Lower leg skin (tissue), 4 donors: ENCODE measurements at regions not wholly inside any gene's neighbourhood (a gene's known extent, or its start where the extent isn't known, plus 50 kb on each side); places are given as distances from the start of the nearest gene placed in this dataset.
"Not testable (repeated sequence)": the region's sequence is repeated elsewhere in the genome, so short reads cannot be mapped to it uniquely, and the experiment has no call there.

Experiments used
- DNase-seq, 2 donors: peaks; one replicate each; pipeline ENCODE4 v3.0.0-alpha.2; 2019; ENCODE audit warnings: low spot score in 2 of 2
- H3K4me3 ChIP-seq: fragments of 200-600 bp; sonication (generic); 2 replicates; pipeline ENCODE4 v1.5.1; 2017; ENCODE audit warnings: mild to moderate bottlenecking, low read depth; ENCODE audit not compliant: poor library complexity, severe bottlenecking
- POLR2A ChIP-seq, 2 donors: fragments of 450-650 bp; IDR thresholded peaks; one replicate each; pipeline ENCODE4 v1.6.1; 2016 to 2017; ENCODE audit warnings: antibody characterized with exemption in 2 of 2, mild to moderate bottlenecking in 1 of 2, moderate library complexity in 1 of 2
- WGBS, 2 donors: methylation state at CpG; one replicate each; pipeline ENCODE4 v1.1.5; 2018; 5-methylcytosine and 5-hydroxymethylcytosine counted together
- intact Hi-C: fragments of 100-400 bp; cut with DNase I; formaldehyde crosslinking; loops from one replicate; pipeline ENCODE4 v1.15.0; 2023; ENCODE audit warnings: low total_unique reads
- TF ChIP-seq, protein P1 (sequence below), 3 donors: fragments of 450-650 bp; IDR thresholded peaks; one replicate each; pipeline ENCODE4 v1.5.1; 2016; ENCODE audit warnings: antibody characterized with exemption in 3 of 3, mild to moderate bottlenecking in 3 of 3, moderate library complexity in 2 of 3

DNA sequence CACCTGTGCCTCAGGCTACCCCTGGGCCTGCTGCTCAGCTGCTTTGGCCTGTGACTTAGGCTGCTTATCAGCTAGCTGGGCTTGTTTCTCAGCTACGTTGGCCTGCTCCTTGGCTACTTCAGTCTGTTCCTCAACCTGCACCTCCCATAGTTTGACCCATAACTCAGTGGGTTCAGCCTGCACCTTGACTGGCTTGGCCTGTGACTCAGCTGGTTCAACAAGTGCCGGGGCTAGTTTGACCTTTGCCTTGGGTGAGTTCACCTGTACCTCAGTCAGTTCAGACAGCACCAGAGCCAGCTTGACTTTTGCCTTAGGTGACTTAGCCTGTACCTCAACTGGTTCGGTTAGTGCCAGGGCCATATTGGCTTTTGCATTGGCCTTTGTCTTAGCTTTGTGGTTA, 171.2 kb downstream of the MSN start:
- 50 to 72% methylated on average over 2 of the region's 3 CpGs for WGBS, 2 donors
- no peak overlapping the region for H3K4me3 ChIP-seq
- DNase-seq = no peak
- no peak for TF ChIP-seq POLR2A (IDR thresholded peaks at IDR 0.05)
- TF ChIP-seq, protein P1, sequence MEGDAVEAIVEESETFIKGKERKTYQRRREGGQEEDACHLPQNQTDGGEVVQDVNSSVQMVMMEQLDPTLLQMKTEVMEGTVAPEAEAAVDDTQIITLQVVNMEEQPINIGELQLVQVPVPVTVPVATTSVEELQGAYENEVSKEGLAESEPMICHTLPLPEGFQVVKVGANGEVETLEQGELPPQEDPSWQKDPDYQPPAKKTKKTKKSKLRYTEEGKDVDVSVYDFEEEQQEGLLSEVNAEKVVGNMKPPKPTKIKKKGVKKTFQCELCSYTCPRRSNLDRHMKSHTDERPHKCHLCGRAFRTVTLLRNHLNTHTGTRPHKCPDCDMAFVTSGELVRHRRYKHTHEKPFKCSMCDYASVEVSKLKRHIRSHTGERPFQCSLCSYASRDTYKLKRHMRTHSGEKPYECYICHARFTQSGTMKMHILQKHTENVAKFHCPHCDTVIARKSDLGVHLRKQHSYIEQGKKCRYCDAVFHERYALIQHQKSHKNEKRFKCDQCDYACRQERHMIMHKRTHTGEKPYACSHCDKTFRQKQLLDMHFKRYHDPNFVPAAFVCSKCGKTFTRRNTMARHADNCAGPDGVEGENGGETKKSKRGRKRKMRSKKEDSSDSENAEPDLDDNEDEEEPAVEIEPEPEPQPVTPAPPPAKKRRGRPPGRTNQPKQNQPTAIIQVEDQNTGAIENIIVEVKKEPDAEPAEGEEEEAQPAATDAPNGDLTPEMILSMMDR (IDR thresholded peaks at IDR 0.05) = no peak
- intact Hi-C loops = no loop called here

DNA sequence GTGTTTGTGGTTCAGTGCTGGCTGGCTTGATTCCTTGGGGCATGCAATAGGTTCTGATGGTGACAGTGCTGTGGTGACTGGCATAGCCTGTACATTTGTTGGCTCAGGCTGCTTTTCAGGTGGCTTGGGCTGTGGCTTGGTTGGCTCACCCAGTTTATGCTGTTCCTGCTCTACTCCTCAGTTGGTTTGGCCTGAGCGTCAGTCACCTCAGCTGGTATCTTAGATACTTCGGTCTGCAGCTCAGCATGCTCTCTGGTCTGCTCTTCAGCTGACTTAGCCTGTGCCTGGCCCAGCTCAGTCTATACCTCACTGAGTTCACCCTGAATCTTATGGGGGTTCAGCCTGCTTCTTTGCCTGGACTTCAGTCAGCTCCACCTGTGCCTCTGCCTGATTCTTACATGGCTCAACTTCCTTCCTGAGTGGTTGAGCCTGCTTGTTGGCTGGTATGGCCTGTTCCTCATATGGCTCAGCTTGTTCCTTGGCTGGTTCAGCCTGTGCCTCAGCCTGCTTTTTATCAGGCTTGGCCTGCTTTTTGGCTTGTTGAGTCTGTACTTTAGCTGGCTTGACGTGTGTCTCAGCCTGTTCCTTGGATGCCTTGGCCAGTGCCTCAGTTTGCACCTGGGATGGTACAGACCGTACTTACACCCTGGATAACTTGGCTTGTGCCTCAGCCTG, 170.6 kb downstream of the MSN start:
- DNase-seq = peak in 1 of 2 donors; percentile 13
- no peak for TF ChIP-seq POLR2A (IDR thresholded peaks at IDR 0.05)
- TF ChIP-seq, protein P1 (IDR thresholded peaks at IDR 0.05) = no peak
- 57 to 63% methylated on average over 4 of the region's 4 CpGs for WGBS, 2 donors
- H3K4me3 ChIP-seq = no peak overlapping the region
- intact Hi-C loops = no loop called here

DNA sequence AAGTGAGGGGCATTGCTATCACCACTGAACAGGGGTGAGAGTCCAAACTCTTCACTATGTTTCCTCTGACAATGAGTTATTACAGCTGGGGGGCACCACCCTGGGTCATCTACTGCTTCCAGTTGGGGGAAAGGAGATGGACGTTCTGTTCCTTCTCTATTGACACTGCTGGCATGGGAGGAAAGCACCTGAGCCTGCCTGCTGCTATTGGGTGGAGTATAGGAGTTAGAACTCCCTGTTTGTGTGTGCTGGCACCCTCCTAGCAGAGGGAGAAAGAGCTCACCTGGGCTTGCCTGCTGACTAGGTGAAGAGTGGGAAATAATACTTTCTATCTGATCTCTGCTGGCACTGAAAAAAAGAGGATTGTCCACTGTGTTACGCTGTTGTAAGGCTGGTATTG, 163.8 kb downstream of the MSN start:
- 45 to 73% methylated on average over 2 of the region's 2 CpGs for WGBS, 2 donors
- intact Hi-C loops = no loop called here
- DNase-seq = peak in 1 of 2 donors; percentile 26
- H3K4me3 ChIP-seq = no peak overlapping the region
- TF ChIP-seq, protein P1 (IDR thresholded peaks at IDR 0.05) = no peak
- no peak for TF ChIP-seq POLR2A (IDR thresholded peaks at IDR 0.05)

DNA sequence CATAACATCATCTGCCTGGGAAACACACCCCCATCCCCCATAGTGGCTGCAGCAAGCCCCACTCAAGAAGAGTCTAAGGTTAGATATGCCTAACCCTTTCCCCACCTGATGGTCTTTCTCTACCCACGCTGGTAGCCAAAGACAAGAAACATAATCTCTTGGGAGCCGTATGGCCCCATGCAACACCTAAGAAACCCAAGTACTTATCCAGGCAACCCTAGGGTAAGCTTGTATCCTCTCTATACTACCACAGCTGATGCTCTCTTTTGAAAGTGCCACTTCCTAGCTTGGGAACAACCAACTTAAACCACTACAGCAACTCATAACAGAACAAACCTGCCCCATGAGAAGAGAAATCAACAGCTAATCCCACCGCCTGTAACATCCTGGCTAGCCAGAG, 161.1 kb downstream of the MSN start:
- intact Hi-C loops = no loop called here
- DNase-seq = no peak
- TF ChIP-seq POLR2A (IDR thresholded peaks at IDR 0.05) = no peak
- TF ChIP-seq, protein P1 (IDR thresholded peaks at IDR 0.05) = no peak
- H3K4me3 ChIP-seq = no peak overlapping the region
- WGBS, 2 donors = 70 to 77% methylated on average over 3 of the region's 3 CpGs

DNA sequence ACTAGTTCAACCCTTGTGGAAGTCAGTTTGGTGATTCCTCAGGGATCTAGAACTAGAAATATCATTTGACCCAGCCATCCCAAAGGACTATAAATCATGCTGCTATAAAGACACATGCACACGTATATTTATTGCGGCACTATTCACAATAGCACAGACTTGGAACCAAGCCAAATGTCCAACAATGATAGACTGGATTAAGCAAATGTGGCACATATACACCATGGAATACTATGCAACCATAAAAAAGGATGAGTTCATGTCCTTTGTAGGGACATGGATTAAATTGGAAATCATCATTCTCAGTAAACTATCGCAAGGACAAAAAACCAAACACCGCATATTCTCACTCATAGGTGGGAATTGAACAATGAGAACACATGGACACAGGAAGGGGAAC, 157.8 kb downstream of the MSN start:
- H3K4me3 ChIP-seq, DNase-seq, intact Hi-C loops: not testable (repeated sequence)
- 92 to 94% methylated on average over 4 of the region's 4 CpGs for WGBS, 2 donors

DNA sequence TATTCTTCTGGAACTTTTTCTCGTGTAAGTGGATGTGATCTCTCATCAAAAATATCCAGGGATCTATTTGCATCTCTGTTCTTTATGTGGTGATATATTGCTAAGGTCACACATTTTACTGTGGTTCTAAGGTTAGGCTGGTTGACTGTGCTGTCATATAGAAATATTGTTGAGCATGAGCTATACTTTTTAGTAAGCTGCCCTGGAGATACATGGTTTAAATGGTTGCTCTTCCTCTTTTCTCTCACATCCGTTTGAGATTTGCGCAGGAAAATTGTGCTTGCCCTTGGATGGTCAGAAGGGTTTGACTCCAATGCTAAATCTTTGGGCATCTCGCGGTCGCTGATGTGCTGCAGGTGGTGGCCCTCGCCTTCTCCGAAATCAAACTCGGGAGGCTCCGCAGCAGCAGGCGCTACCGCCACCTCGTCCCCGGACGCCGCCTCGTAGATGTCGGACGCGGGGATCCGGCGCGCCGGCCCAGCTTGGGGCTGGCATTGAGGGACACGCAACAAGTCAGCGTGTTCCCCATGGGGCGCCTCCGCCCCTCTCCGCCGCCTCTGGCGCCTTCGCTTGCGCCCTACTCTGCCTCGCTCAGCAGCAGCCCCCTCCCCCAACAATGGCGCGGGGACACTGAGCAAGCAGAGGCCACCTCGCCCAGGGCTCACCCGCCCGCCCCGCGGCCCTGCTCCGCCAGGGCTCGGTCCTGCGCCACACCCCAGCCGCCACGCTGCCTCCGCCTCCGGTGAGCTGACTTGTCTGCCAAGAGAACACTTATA, 154.5 kb downstream of the MSN start:
- 5 to 43% methylated on average over 5 to 48 of the region's 48 CpGs for WGBS, 2 donors
- DNase-seq = no peak
- TF ChIP-seq, protein P1 (IDR thresholded peaks at IDR 0.05) = no peak
- TF ChIP-seq POLR2A (IDR thresholded peaks at IDR 0.05) = no peak
- no peak overlapping the region for H3K4me3 ChIP-seq
- intact Hi-C loops = no loop called here

DNA sequence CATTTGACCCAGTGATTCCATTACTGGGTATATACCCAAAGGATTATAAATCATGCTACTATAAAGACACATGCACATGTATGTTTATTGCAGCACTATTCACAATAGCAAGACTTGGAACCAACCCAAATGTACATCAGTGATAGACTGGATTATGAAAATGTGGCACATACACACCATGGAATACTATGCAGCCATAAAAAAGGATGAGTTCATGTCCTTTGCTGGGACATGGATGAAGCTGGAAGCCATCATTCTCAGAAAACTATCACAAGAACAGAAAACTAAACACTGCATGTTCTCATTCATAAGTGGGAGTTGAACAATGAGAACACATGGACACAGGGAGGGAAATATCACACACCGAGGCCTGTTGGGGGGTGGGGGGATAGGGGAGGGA, 152.5 kb downstream of the MSN start:
- H3K4me3 ChIP-seq, DNase-seq, intact Hi-C loops: not testable (repeated sequence)
- WGBS, 2 donors = 79 to 100% methylated on average over 1 of the region's 1 CpG
